ENCODE measurements at regions not wholly inside any gene's neighbourhood (a gene's known extent, or its start where the extent isn't known, plus 50 kb on each side); places are given as distances from the start of the nearest gene placed in this dataset.

DNA sequence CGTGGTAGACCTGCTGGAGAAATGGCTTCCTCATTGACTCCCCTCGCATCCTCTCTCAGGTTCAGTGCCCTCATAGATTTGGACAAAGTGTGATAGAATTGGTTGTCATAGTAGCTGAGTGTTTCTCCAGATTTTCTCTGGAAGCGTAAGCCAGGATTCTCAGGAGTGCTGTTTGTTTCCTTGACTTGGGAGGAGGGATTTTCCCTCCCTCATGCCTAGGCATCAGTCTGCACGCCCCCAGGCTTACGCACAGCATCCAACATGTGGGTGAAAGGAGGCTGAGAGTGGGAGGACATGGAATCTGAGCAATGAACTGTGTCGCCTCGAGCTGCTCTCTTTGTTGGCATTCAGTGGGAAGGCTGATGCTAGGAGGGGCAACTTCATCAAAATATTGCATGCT lies 503.5 kb downstream of the LTN1 start:
- TF ChIP-seq SP1 (IDR thresholded peaks at IDR 0.05) (no peak), ZNF384 (IDR thresholded peaks at IDR 0.05) (no peak), FOXK2 (IDR thresholded peaks at IDR 0.05) (no peak), ELF4 (IDR thresholded peaks at IDR 0.05) (no peak), BHLHE40 (IDR thresholded peaks at IDR 0.05; ENCODE audit: borderline replicate concordance) (no peak), FOXM1 (IDR thresholded peaks at IDR 0.05; ENCODE audit: borderline replicate concordance) (no peak), SUZ12 (IDR thresholded peaks at IDR 0.05) (no peak)

All from HEK293T (cell line).